Stimulated activated CD8-positive, alpha-beta memory T cell treated with anti-CD3 and anti-CD28 coated beads, Interleukin-12 subunit alpha, Interleukin-12 subunit beta, amount 100 ng/mL, for 1 hour (primary cell): ENCODE measurements at regions not wholly inside any gene's neighbourhood (a gene's known extent, or its start where the extent isn't known, plus 50 kb on each side); places are given as distances from the start of the nearest gene placed in this dataset.
A peak's percentile ranks its signal among the peaks of the same experiment; 100 is the strongest.
"Not testable (repeated sequence)": the region's sequence is repeated elsewhere in the genome, so short reads cannot be mapped to it uniquely, and the experiment has no call there.

Experiments used
- DNase-seq: peaks from one replicate; pipeline ENCODE4 v3.0.0-alpha.2; 2020; ENCODE audit warnings: low read depth

GRCh38 chr9:73054091-73054490 lies 97.6 kb upstream of the ANXA1 start:
- DNase-seq: no peak

GRCh38 chr9:73053543-73053942 lies 98.1 kb upstream of the ANXA1 start:
- no peak for DNase-seq

DNA sequence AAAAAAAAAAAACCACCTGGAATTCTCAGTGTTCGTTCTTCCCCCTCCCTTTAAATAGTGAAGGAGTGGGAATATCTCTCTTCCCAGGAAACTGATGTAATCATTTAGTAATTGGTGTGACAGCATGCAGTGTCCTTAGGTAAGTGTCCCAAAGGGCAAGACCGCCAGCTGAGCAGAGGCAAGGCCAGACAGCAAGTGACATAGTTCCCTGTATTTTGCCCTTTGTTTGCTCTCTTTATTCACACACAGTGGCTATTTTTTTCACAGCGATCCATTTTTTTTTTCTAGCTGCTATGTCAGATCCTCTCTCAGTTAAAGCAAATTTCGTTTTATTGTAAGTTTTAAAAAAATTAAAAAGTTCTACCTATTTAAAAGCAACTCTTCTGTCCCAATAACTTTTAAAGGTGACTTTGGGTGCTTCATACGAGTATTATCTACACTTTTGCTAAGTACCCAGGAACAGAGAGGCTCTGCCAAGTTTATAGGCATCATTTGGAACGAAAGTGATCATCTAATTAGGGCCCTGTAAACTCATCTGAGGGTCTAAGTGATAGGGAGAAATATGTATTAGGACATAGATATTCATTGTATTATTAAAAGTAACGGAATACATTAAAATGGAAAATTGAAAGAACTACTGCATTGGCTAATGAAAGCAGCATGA lies 98.2 kb upstream of the ALDH1A1 start:
- DNase-seq: no peak

GRCh38 chr9:73050065-73050816 lies 97.4 kb upstream of the ALDH1A1 start:
- DNase-seq: no peak

GRCh38 chr9:73049280-73049679 lies 96.4 kb upstream of the ALDH1A1 start:
- DNase-seq: no peak

GRCh38 chr9:73046769-73047168 lies 93.9 kb upstream of the ALDH1A1 start:
- DNase-seq: no peak

DNA sequence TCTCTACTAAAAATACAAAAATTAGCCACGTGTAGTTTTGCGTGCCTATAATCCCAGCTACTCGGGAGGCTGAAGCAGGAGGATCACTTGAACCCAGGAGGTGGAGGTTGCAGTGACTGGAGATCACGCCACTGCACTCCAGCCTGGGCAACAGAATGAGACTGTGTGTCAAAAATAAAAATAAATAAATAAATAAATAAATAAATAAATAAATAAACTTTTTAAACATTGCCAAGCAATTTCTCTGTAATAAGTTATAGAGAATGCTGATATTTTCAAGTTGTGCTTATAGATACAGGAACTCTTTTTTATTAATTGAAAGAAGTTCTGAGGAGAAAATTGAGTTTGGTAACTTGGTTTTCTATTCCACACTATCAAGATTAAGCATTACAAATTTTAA lies 91.9 kb upstream of the ALDH1A1 start:
- DNase-seq: not testable (repeated sequence)

- DNase-seq: no peak
These were observed 89.3 kb upstream of the ALDH1A1 start for GRCh38 chr9:73042155-73042554.

GRCh38 chr9:73039271-73040263 lies 86.7 kb upstream of the ALDH1A1 start:
- DNase-seq: no peak

GRCh38 chr9:73038613-73039012 lies 85.8 kb upstream of the ALDH1A1 start:
- no peak for DNase-seq

GRCh38 chr9:73038089-73038509 lies 85.2 kb upstream of the ALDH1A1 start:
- DNase-seq: no peak

GRCh38 chr9:73037613-73038012 lies 84.8 kb upstream of the ALDH1A1 start:
- DNase-seq: no peak

DNA sequence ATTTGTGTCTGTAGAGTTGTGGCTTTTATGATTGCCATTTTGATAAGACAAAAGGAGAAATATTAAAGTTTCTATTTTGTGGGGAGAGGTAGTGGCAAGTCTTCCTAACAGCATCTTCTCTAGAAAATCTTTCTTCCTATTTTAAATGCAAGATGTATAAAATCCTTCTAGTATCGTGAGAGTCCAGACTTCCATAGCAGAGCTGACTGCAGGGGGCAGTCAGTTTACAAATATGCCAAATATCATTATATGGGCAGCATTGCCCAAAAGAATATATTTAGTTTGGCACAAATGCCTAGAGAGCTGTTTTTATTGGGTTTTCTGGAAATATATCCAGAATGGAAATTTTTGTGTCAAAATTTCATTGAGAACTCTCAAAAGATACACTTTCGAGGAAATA lies 82.1 kb upstream of the ALDH1A1 start:
- no peak for DNase-seq

- no peak for DNase-seq
These were observed 78.5 kb upstream of the ALDH1A1 start for GRCh38 chr9:73031350-73031749.

- DNase-seq: no peak
These were observed 77.6 kb upstream of the ALDH1A1 start for GRCh38 chr9:73030370-73031030.

DNA sequence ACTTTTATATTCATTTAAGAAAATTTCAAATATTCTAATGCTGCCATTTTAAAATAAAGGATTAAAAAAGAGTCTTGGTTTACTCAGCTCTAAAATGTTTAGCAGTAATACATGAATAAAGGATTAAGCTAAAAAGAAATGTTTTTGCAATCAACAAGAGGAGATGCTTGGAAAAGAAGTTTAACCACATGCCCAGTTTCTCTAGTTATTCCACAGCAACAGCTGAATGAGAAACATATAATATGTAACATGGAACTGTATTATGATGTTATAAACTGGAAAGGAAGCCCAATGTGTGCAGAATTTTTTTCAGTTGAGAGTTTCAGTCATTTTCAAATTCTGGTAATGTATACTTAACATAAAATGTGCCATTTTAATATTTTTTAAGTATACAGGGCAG lies 76.5 kb upstream of the ALDH1A1 start:
- DNase-seq: no peak

DNA sequence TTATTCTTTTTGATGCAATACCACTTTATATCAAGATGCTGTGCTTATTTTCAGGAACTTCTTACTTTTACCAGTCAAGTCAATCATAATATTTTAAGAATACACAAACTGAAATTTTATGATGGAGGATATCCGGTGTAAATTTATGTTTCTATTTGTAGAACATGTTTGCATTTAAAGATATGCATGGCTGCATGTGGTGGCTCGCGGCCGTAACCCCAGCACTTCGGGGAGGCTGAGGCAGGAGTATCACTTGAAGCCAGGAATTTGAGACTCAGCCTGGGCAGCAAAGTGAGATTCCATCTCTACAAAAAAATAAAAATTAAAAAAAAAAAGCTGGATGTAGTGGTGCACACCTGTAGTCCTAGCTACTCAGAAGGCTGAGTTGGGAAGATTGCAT lies 73.5 kb upstream of the ALDH1A1 start:
- DNase-seq: no peak

GRCh38 chr9:73024601-73025034 lies 71.8 kb upstream of the ALDH1A1 start:
- no peak for DNase-seq

GRCh38 chr9:73023025-73023541 lies 70.2 kb upstream of the ALDH1A1 start:
- peak; percentile 14 for DNase-seq

DNA sequence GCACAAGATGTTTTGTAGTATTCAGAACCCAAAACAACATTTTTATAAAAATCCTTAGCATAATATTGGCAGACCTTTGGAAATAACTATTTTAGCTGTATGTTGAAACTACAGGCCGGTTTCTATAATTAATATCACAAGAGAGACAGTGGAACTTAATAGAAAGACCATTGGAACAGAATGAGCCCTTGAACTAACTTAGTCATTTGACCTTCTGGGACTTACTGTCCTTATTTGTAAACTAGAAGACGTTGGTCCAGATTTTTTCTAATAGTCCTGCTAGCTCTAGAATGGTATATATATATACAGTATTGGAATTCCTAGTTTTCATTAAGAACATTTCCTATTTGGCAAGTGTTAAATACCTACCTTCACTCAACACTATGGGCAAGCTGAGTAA lies 69.5 kb upstream of the ALDH1A1 start:
- DNase-seq: no peak

DNA sequence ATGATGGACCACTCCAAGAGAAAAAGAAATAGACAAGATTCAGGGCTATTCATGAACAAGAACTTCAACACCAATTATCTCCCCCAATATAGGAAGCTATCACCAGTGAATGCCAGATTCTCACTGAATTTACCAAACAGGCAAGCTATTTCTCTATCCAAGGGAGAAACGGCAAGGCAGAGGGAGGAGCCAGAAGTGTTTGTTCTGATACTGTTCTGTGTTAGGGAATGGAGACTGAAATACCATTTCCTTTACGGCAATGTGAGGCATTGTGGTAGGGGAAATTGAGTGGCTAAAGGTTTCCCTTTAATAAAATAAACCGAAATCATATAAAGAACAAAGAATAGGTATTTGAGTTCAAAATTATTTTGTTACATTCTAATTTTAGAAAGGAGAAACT lies 68.0 kb upstream of the ALDH1A1 start:
- no peak for DNase-seq

- DNase-seq: no peak
These were observed 61.2 kb upstream of the ALDH1A1 start for GRCh38 chr9:73014011-73014410.
